ENCODE measurements at regions not wholly inside any gene's neighbourhood (a gene's known extent, or its start where the extent isn't known, plus 50 kb on each side); places are given as distances from the start of the nearest gene placed in this dataset.
"Not testable (repeated sequence)": the region's sequence is repeated elsewhere in the genome, so short reads cannot be mapped to it uniquely, and the experiment has no call there.

DNA sequence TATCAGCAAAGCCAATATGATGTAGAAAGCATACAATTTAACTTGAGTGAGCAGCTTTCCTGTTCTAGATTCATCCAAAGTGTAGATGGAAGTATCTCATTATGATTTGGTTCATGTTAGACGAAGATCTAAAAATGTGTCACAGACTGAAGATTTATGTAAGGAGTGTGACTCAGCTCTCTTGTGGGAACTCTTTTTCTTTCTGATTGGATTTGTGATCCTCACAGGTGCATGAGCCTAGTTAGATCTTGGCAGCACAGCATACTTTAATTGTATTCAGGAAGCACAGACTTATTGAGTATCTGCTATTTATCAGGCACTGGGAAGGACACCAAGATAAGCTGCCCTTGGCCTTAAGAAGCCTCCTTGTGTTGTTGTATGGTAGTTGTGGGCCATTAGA lies 147.1 kb downstream of the C11orf91 start:
- no peak for DNase-seq

DNA sequence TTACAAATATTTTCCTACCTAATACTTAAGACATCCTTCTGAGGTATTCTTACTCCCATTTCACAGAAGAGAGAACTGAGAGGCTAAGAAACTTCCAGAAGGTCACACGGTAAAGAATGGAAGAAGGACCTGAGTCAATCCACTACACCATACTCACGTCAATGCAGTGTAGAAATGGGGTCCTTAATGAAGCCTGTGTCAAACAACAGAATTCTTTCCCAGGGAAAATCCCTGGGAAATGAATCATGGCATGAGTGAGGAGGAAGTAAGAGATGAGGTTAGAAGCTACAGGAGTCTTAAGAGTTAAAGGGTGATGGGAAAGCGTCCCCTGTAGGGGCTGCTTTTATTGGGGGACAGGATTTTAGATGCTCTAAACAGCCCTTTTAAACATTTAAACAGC lies 147.9 kb downstream of the C11orf91 start:
- DNase-seq = no peak

DNA sequence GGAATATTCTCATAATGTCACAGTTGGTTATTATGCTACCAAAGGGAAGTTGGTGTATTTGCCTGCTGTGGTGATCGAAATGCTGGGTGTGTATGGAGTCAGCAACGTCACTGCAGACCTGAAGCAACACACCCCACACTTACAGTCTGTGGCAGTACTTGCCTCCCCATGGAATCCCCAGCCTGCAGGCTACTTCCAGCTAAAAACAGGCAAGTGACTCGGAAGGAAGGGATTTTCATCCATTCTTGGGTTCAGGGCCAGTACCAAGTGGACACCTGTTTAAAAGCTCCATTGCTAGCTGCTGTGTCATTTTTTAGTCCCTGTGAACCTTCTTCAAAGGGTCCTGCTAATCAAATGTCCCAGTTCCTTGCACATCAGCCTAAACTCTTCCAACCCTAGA lies 149.6 kb downstream of the C11orf91 start:
- no peak for DNase-seq

DNA sequence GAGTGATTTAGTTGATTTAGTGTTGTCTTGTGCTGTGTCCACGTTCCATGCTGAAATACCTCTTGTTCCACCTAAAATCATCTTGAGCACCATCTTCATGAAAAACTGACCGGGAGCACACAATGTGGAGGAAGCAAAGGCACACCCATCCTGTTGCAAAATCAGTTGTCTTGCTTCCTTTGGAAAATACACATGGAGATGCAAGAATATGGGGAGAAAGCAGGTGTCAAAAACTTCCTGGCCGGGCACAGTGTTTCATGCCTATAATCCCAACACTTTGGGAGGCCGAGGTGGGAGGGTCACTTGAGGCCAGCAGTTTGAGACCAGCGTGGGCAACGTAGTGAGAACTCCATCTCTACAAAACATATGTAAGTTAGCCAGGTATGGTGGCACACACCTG lies 151.1 kb downstream of the C11orf91 start:
- no peak for DNase-seq

DNA sequence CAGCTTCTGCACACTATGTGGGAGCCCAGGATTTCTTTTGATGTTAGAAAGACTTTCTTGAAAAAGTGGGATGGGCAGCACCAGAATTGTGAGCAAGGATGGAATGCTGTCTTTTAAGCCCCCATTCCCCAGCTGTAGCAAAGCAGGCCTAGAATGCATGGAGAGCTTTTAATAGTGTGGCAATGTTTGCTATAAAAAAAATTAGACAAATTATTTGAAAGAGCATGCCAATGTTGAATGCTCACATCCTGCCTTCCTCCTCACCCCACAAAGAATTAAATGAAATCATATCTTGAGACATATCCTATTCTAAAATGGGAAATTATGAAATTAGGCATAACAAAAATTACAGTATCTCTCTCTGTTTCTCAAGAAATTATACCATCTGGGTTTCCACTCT lies 154.7 kb downstream of the C11orf91 start:
- no peak for DNase-seq

DNA sequence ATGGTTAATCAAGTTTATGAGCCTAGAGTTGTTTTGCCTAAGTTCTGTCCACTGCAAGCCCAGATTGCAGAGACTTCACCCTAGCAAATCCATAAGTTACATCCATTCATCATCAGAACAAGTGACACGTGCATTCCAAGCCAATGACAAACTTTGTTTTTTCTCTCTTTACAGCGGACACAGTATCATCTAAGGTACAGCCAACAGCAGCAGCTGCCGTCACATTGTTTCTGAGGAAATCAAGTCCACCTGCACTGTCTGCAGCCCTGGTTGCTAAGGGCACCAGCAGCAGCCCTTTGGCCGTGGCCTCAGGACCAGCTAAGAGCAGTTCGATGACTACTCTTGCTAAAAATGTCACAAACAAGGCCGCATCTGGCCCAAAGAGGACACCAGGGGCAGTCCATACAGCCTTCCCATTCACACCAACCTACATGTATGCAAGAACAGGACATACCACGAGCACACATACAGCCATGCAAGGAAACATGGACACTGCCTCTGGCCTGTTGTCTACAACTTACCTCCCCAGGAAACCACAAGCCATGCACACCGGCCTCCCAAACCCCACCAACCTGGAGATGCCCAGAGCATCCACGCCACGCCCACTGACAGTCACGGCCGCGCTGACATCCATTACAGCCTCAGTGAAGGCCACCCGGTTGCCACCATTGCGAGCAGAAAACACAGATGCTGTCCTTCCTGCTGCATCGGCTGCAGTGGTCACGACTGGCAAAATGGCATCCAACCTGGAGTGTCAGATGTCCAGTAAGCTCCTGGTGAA lies 155.8 kb downstream of the C11orf91 start:
- DNase-seq = no peak

DNA sequence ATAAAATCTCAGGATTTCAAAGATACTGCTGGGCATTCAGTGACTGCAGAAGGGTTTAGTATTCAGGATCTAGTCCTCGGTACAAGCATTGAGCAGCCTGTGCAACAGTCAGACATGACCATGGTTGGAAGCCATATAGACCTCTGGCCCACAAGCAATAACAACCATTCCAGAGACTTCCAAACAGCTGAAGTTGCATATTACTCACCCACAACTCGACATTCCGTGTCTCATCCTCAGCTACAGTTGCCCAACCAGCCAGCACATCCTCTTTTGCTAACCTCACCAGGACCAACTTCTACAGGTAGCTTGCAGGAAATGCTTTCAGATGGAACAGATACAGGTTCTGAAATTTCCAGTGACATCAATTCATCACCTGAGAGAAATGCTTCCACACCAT lies 156.8 kb downstream of the C11orf91 start:
- no peak for DNase-seq

DNA sequence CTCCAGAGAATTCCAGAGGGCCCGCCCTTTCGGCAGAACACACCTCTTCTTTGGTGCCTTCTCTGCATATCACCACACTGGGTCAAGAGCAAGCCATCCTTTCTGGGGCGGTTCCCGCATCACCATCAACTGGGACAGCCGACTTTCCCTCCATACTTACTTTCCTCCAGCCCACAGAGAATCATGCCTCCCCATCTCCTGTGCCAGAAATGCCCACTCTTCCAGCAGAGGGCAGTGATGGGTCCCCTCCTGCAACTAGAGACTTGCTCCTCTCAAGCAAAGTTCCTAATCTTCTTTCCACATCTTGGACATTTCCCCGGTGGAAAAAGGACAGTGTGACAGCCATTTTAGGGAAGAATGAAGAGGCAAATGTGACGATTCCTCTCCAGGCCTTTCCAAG lies 157.7 kb downstream of the C11orf91 start:
- DNase-seq = peak; percentile 29

DNA sequence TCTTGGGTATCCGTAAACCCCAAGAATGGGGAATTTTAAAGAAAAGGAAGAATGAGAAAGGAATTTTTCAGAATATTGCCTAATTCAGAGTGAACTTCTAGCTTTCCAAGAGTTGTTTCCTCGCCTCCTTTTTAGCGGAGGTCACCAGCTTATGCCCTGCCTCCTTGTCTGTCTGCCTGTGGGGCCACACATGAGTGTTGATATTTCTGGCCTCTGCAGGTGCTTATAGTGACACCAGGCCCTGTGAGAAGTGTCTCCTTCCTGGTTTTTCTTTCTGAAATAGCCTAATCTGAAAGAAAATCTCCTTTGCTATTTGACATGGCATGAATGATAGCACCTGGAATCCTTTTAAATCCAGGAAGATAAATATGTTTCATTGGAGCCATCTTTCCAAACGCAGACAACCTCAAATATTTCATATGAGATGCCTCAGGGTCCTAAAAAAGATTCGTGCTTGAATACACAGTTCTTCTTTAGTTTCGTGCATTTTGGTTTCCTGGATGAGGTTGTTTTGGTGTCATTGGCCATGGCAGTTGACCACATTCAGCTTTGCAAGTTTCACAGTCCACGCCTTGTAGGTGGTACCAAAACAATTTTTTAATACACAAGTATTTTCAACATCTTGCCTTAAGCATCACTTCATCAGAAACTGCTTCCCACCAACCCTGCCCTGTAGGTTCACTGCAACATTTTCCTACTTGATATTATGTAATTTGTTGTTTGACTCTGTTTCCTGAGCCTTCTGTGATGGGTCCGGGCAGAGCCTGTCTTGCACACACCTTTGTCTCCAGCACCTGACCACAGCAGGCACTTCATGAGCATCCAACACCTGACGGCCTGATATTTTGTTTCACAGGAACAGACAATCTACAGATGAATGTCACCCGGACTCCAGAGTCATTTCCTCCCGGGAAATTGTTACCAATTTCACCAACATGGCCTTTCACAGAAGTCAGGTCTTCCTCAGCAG lies 159.4 kb downstream of the C11orf91 start:
- DNase-seq = no peak

DNA sequence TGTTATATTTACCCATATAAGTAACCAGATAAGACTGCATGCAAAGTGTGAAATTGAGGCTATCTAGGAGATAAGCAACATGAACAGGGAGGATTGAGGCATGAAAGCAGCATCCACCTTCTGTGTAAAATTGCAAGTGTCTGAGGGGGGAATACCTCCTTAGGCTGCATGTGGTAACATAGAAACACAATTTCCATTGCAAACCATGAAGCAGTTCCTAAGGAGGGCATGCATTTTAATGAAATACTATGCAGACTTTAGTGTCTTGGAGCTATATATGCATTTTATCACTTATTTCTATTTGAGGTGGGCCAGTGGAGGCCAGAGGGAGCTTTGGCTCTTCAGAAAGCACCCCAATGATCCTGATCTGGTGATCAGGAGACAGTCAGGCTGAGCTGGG lies 160.2 kb downstream of the C11orf91 start:
- no peak for DNase-seq

DNA sequence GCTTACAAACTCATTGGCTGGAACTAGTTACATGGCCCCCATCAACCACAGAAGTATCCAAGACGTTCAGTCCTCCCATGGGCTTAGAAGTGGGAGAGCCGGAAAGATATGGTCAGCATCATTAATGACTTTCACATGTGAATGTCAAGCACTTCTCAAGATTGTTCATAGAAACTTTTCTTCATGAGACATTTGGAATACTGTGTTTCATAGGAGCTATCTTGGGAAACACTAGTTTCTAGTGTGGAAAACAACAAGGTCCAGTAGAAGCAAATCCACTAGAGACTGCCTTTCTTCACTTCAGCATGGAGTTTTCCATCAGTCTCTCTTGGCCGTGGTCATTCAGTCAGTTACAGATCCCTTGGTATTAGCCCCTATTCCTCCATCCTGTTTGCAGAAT lies 160.9 kb downstream of the C11orf91 start:
- DNase-seq = no peak

DNA sequence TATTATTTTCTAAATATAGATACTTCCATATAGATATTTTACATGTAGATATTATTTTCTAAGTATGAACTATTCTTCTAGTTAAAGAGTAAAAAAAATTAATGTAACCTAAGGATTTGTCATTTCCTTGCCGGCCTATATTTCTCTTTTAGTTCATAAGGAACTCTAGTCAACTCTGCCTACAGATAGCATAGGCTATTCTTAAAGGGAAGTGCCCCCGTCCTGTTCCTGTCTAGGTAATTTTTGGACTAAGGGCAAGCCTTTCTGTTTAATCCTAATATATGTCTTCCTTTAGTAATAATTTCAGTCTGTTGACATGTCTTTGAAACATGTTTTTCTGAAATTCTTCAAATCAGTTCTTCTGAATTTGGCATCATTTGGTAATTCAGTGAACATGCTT lies 161.9 kb downstream of the C11orf91 start:
- no peak for DNase-seq

DNA sequence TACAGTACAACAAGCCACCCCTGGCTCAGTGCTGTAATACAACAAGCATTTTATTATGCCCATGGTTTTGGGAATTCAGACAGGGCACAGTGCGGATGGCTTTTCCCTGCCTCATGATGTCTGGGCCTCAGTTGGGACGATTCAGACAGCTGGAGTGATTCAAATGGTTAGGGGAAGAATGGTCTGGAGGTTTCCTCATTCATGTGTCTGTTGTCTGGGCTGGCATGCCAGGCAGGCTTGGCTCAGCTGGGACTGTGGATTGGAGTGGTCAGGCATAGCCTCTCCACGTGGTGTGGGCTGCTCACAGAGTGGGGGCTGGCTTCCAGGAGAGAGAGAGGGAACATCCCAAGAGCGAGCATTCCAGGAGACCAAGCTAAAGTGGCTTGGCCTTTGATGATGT lies 164.4 kb downstream of the C11orf91 start:
- no peak for DNase-seq

DNA sequence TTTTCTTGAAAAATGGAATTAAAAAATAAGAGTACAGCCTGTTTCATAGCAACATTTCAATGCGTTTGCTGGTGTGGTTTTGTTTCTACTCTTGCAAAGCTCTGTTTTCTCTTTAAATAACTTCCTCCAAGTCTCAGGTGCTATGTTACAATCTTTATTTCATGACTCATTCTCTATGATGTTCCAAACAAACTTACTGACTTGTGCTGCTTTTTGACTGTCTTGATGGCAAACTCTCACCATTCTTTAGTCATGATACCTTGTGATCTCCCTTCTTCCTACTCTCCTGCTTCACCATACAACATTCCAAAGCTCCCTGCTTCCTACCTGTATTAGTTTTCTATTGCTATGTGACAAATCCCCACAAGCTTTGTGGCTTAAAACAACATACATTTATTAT lies 166.1 kb downstream of the C11orf91 start:
- DNase-seq = no peak

DNA sequence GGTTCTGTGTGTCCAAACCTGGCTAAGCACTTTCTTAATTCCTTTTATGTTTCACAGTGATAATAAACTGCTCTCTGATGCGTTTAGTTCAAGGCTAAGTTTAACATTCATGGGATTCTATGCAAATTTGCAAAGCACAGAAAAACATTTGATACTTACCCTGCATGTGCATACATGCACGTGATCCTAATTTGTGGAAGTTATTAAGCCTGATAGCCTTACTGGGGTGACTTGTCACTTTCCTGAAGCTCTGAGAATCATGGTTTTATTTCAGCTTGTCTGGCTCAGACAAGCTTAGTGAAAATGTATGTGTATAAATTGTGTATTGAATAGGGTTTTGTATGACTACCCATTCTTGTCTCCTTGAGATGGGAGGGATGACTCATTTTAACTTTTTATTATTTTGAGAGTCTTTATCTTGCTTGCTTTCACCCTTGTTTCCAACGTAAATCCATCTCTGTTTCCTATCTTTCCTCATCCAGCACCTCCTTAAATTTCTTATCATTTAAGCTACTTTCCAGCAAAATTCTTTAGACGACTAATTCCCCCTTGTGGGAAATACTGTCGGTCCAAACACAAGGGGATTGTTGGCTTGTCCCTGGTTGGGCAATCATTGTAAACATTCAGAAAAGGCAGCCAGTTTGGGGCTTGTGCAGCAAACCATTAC lies 167.1 kb downstream of the C11orf91 start:
- DNase-seq = no peak

DNA sequence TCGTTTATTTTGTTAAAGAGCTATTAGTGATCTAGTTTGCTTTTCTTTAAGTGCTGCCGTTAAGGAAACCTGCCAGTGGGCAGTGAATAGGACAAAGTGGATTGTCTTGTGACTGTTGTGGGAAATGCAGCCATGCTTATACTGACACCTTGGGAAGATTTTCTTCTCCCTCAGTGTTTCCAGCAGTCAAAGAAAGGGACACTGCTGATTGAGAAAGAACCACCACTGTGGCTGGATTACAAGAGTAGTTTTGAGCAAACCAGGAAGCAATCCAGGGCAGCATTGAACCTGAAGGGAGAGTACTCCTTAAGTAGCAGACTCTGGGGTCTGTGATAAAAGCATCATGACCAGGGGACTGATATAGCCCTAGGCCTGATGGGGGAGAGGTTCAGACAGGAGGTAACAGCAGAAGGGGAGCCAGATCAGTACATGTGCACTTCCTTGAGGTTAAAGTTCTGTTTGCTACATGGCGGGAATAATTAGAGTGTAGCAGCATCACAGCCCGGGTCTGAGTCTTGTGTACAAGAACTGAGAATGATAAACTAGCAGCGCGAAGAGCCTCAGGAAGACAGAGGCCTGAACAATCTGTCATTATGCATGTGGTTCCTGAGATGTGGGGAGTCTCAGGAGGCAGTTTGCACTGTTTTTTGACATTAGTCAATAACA lies 167.8 kb downstream of the C11orf91 start:
- DNase-seq = no peak

DNA sequence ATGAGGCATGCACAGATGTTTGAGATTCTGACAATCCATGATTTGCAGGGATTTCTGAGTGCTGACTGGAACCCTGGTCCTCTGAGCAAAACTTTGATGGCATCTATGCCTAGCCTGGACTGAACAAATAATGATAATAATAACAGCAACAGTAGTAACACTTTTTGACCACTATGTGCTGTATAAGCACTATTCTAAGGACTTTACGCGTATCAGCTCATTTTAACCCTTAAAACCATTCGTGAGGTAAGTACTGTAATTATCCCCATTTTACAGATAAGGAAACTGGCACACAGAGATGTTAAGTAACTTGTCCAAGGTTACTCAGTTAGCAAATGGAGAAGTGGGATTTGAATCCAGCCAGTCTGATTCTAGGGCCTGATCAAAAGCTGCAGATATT lies 168.4 kb downstream of the C11orf91 start:
- no peak for DNase-seq

DNA sequence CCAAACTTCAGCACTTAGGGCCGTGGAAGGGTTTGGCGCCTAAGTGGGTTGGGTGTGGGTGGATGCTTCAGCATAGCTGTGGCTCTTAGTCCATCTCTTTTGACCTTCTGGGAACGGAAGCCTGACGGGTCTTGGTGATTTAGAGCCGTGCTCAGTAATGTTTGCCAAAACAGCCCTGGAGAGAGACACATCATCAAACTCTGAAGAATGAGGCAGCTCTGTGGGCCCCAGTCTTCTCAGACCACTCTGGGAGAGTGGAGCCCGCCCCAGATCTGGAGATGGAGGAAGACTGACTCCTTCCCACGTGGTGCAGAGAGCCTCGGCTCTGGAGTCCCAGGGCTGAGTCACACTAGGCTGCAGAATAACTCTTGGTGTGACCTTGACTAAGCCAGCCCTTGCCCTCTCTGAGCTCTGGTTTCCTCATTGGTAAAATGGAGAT lies 168.9 kb downstream of the C11orf91 start:
- DNase-seq = no peak

DNA sequence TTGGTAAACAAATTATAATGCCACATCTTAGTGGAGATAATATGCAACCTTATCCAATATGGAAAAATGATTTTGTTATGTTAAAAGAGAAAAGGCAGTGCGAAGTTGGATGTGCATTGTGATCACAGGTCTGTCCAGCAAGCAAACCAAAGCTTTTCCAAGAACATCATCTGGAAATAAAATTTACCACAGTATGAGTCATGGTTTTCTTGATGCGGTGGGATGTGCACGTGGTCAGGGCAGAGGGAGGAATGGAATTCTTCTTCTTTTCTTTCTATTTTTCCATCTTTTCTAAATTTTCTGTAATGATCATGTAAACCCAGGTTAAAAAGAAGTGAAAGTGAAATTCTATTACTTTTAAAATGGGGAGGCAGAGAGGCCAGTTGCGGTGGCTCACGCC lies 169.8 kb downstream of the C11orf91 start:
- DNase-seq = no peak

DNA sequence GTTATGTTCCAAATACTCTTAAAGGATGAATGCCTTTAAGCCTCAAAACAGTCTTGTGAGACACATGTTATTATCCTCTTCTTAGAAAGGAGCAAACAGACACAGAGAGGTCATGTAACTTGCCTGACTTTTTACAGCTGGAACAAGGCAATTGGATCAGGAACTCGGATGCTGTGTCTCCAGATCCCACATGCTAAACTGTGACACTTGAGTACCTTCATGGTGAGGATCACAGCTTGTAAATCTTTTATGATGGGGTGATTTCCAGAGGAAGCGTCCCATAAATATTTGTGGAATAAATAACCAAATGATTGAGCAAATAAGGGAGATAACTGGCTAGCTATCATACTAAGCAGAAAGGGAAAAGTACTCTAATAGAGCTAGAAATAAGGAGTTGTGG lies 171.2 kb downstream of the C11orf91 start:
- no peak for DNase-seq

DNA sequence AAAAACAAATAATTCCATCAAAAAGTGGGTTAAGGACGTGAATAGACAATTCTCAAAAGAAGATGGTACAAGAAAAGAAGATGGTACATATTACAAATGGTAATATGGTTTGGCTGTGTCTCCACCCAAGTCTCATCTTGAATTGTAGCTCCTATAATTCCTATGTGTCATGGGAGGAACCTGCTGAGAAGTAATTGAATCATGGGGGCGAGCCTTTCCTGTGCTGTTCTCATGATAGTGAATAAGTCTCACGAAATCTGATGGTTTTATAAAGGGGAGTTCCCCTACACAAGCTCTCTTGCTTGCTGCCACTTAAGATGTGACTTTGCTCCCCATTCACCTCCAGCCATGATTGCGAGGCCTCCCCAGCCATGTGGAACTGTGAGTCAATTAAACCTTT lies 172.9 kb downstream of the C11orf91 start:
- not testable (repeated sequence) for DNase-seq

DNA sequence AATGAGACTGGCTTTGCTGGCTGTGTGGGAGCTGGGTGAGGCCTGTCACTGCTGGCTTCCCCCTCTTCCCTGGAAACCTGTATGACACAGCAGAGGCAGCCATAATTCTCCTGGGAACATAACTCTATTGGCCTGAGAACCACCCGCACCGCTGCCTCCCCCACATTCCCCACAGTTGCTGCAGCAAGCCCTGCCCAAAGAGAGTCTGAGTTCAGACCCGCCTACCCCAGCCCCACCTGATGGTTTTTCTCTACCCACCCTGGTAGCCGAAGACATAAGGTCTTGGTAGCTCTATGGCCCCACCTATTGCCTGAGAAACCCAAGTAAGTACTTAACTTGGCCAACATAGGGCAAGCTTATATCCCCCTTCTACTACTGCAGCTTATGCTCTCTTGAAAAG lies 174.8 kb downstream of the C11orf91 start:
- no peak for DNase-seq

DNA sequence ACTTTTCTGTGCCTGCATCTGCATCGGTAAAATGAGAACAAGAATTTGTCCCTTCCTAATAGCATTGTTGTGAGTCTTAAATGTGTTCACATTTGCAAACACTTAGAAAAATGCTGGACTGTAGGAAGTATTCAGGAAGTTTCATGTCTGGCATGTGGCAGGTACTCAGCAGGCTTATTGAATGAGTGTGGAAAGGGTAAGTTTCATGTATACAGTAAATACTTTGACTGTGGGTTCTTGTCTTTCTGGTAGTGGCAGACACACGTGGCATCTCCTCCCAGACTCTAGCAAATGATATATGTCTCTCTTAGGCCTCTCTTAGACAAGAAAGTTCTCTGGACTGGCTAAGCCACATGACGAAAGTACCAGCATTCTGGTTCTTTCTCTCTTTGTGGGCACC lies 179.2 kb downstream of the C11orf91 start:
- DNase-seq = no peak

Measured in CD4-positive, alpha-beta T cell treated with Interleukin-10 for 1 hour (primary cell).